GM23338 (cell line): ENCODE measurements at regions not wholly inside any gene's neighbourhood (a gene's known extent, or its start where the extent isn't known, plus 50 kb on each side); places are given as distances from the start of the nearest gene placed in this dataset.

Experiments
- ATAC-seq: fragments of 200-7000 bp; cut with Tn5 transposase; 3 replicates; pipeline ENCODE4 v1.9.1; 2020
- DNase-seq: peaks from one replicate; pipeline ENCODE4 v3.0.0-alpha.2; 2015; ENCODE audit warnings: low spot score
- H2AFZ ChIP-seq: fragments of 200-600 bp; sonication (generic); 2 replicates; pipeline ENCODE4 v1.8.0; 2016; ENCODE audit warnings: antibody characterized with exemption, mild to moderate bottlenecking, moderate library complexity
- H3F3A ChIP-seq: fragments of 200-600 bp; sonication (generic); replicated peaks from 2 replicates; pipeline ENCODE4 v1.8.0; 2017; ENCODE audit warnings: antibody characterized with exemption, mixed run types, low read depth
- H3K27ac ChIP-seq: fragments of 200-600 bp; sonication (generic); 2 replicates; pipeline ENCODE4 v1.6.1; 2016; ENCODE audit warnings: low read depth
- H3K27me3 ChIP-seq: fragments of 200-600 bp; sonication (generic); 2 replicates; pipeline ENCODE4 v1.8.0; 2016; ENCODE audit warnings: mild to moderate bottlenecking, mixed run types, moderate library complexity; ENCODE audit not compliant: insufficient read depth
- H3K36me3 ChIP-seq: fragments of 200-600 bp; sonication (generic); 2 replicates; pipeline ENCODE4 v1.8.0; 2016; ENCODE audit warnings: mild to moderate bottlenecking; ENCODE audit not compliant: insufficient read depth
- H3K4me1 ChIP-seq: fragments of 200-600 bp; sonication (generic); 2 replicates; pipeline ENCODE4 v1.8.0; 2016; ENCODE audit warnings: mild to moderate bottlenecking, moderate library complexity; ENCODE audit not compliant: insufficient read depth
- H3K4me2 ChIP-seq: fragments of 200-600 bp; sonication (generic); 2 replicates; pipeline ENCODE4 v1.7.1; 2017; ENCODE audit warnings: mixed run types
- H3K4me3 ChIP-seq: fragments of 200-600 bp; sonication (generic); 2 replicates; pipeline ENCODE4 v1.6.1; 2016; ENCODE audit warnings: mixed run types
- H3K79me2 ChIP-seq: fragments of 200-600 bp; sonication (generic); replicated peaks from 2 replicates; pipeline ENCODE4 v1.8.0; 2017; ENCODE audit warnings: mild to moderate bottlenecking; ENCODE audit not compliant: insufficient read depth
- H3K9me2 ChIP-seq: fragments of 200-600 bp; sonication (generic); 2 replicates; pipeline ENCODE4 v1.8.0; 2017; ENCODE audit not compliant: insufficient read depth
- H4K20me1 ChIP-seq: fragments of 200-600 bp; sonication (generic); replicated peaks from 2 replicates; pipeline ENCODE4 v1.8.0; 2017; ENCODE audit warnings: mild to moderate bottlenecking; ENCODE audit not compliant: insufficient read depth
- H3K27ac Mint-ChIP-seq: 2 replicates; pipeline ENCODE4 v1.8.0; 2020; ENCODE audit warnings: inconsistent platforms, mild to moderate bottlenecking, moderate library complexity, mixed read lengths
- H3K27me3 Mint-ChIP-seq: 3 replicates; pipeline ENCODE4 v1.8.0; 2022; ENCODE audit warnings: low read depth, mild to moderate bottlenecking, moderate library complexity, mixed read lengths, inconsistent platforms; ENCODE audit not compliant: insufficient read depth, poor library complexity
- H3K36me3 Mint-ChIP-seq: 3 replicates; pipeline ENCODE4 v1.8.0; 2021; ENCODE audit warnings: low read depth, mild to moderate bottlenecking, inconsistent platforms, moderate library complexity, mixed read lengths
- H3K4me1 Mint-ChIP-seq: 3 replicates; pipeline ENCODE4 v1.8.0; 2020; ENCODE audit warnings: mild to moderate bottlenecking, inconsistent platforms, mixed read lengths
- H3K4me3 Mint-ChIP-seq: 3 replicates; pipeline ENCODE4 v1.8.0; 2021; ENCODE audit warnings: moderate library complexity, mild to moderate bottlenecking, inconsistent platforms, mixed read lengths
- H3K9me3 Mint-ChIP-seq: 3 replicates; pipeline ENCODE4 v1.8.0; 2020; ENCODE audit warnings: moderate library complexity, mild to moderate bottlenecking, inconsistent platforms, mixed read lengths
- CREB1 ChIP-seq: fragments of 250-450 bp; sonication (Bioruptor Pico); IDR thresholded peaks from 2 replicates; pipeline ENCODE4 v1.5.0; 2020; ENCODE audit warnings: low read depth, mild to moderate bottlenecking, moderate library complexity
- EZH2 ChIP-seq: fragments of 200-600 bp; sonication (generic); IDR thresholded peaks from one replicate; pipeline ENCODE4 v1.8.0; 2017; ENCODE audit warnings: antibody characterized with exemption, mild to moderate bottlenecking, low read depth; ENCODE audit not compliant: unreplicated experiment
- EZH2phosphoT487 ChIP-seq: fragments of 200-600 bp; sonication (generic); IDR thresholded peaks from one replicate; pipeline ENCODE4 v1.8.1; 2018; ENCODE audit warnings: antibody characterized with exemption; ENCODE audit not compliant: unreplicated experiment
- JUNB ChIP-seq: IDR thresholded peaks from one replicate; pipeline ENCODE4 v1.6.1; 2016; ENCODE audit warnings: antibody characterized with exemption; ENCODE audit not compliant: unreplicated experiment
- NANOG ChIP-seq: IDR thresholded peaks from 2 replicates; pipeline ENCODE4 v1.6.1; 2016; ENCODE audit warnings: antibody characterized with exemption, borderline replicate concordance
- POLR2AphosphoS5 ChIP-seq: IDR thresholded peaks from 2 replicates; pipeline ENCODE4 v1.6.1; 2016; ENCODE audit warnings: antibody characterized with exemption, low read depth
- STAT1 ChIP-seq: IDR thresholded peaks from one replicate; pipeline ENCODE4 v1.6.1; 2016; ENCODE audit warnings: antibody characterized with exemption; ENCODE audit not compliant: unreplicated experiment
- ZNF114 ChIP-seq: fragments of 250-450 bp; sonication (Bioruptor Pico); IDR thresholded peaks from 2 replicates; pipeline ENCODE4 v1.5.0; 2020; ENCODE audit warnings: mild to moderate bottlenecking, moderate library complexity
- ZNF331 ChIP-seq: fragments of 250-450 bp; sonication (Bioruptor Pico); IDR thresholded peaks from 2 replicates; pipeline ENCODE4 v1.5.0; 2020; ENCODE audit warnings: low read depth, mild to moderate bottlenecking, moderate library complexity
- TF ChIP-seq, protein P1 (sequence below): fragments of 250-450 bp; sonication (Bioruptor Pico); IDR thresholded peaks from 2 replicates; pipeline ENCODE4 v1.5.0; 2020; ENCODE audit warnings: mild to moderate bottlenecking, moderate library complexity
- TF ChIP-seq, protein P2 (sequence below): IDR thresholded peaks from one replicate; pipeline ENCODE4 v1.6.1; 2018; ENCODE audit warnings: antibody characterized with exemption; ENCODE audit not compliant: unreplicated experiment
- TF ChIP-seq, protein P3 (sequence below), 2 experiments: fragments of 200-600 bp in 1 of 2; sonication (generic) in 1 of 2; conservative IDR thresholded peaks; 2 replicates each; pipeline versions ENCODE4 v1.5.1 to v1.6.1; 2016 to 2017; ENCODE audit warnings: antibody characterized with exemption in 2 of 2, low read depth in 2 of 2, mild to moderate bottlenecking in 2 of 2, moderate library complexity in 1 of 2
- TF ChIP-seq, protein P4 (sequence below): IDR thresholded peaks from 2 replicates; pipeline ENCODE4 v1.6.1; 2016; ENCODE audit warnings: antibody characterized with exemption

DNA sequence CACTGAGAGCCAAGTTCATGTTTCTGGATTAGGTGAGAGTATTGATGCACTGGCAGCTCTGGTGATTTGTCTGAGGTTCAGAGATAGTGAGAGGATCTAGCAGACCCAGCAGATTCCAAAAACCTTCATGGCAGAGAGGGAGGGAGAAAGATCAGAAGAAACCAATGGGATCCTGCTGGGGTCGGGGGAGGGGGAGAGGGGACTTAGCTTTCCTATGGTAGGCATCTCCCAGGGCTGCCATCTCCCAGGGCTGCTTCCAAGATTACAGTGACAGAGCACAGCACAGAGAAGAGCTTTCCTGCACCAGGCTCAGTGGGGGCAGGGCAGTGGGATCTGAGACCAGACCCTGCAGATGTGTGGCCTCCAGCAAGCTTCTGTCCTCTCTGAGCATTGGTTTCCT, 76.8 kb upstream of the GDF10 start:
- Histone ChIP-seq H3K36me3 (no peaks in the 10 kb centered on the region), H2AFZ (no peak overlapping the region; the same call in 1 of the 2 replicates), H3K27ac (no peak overlapping the region), H3K9me2 (no peaks in the 10 kb centered on the region), H3K79me2 (no peaks in the 10 kb centered on the region), H3K4me3 (no peak overlapping the region), H4K20me1 (no peaks in the 10 kb centered on the region), H3K27me3 (no peaks in the 10 kb centered on the region), H3K4me2 (no peak overlapping the region), H3F3A (no peaks in the 10 kb centered on the region), H3K4me1 (no peaks in the 10 kb centered on the region)
- no peak for DNase-seq
- H3K36me3 Mint-ChIP-seq, result peaks cover 5% of the 10 kb centered on the region; the same call in 1 of the 3 replicates
- TF ChIP-seq, protein P1, sequence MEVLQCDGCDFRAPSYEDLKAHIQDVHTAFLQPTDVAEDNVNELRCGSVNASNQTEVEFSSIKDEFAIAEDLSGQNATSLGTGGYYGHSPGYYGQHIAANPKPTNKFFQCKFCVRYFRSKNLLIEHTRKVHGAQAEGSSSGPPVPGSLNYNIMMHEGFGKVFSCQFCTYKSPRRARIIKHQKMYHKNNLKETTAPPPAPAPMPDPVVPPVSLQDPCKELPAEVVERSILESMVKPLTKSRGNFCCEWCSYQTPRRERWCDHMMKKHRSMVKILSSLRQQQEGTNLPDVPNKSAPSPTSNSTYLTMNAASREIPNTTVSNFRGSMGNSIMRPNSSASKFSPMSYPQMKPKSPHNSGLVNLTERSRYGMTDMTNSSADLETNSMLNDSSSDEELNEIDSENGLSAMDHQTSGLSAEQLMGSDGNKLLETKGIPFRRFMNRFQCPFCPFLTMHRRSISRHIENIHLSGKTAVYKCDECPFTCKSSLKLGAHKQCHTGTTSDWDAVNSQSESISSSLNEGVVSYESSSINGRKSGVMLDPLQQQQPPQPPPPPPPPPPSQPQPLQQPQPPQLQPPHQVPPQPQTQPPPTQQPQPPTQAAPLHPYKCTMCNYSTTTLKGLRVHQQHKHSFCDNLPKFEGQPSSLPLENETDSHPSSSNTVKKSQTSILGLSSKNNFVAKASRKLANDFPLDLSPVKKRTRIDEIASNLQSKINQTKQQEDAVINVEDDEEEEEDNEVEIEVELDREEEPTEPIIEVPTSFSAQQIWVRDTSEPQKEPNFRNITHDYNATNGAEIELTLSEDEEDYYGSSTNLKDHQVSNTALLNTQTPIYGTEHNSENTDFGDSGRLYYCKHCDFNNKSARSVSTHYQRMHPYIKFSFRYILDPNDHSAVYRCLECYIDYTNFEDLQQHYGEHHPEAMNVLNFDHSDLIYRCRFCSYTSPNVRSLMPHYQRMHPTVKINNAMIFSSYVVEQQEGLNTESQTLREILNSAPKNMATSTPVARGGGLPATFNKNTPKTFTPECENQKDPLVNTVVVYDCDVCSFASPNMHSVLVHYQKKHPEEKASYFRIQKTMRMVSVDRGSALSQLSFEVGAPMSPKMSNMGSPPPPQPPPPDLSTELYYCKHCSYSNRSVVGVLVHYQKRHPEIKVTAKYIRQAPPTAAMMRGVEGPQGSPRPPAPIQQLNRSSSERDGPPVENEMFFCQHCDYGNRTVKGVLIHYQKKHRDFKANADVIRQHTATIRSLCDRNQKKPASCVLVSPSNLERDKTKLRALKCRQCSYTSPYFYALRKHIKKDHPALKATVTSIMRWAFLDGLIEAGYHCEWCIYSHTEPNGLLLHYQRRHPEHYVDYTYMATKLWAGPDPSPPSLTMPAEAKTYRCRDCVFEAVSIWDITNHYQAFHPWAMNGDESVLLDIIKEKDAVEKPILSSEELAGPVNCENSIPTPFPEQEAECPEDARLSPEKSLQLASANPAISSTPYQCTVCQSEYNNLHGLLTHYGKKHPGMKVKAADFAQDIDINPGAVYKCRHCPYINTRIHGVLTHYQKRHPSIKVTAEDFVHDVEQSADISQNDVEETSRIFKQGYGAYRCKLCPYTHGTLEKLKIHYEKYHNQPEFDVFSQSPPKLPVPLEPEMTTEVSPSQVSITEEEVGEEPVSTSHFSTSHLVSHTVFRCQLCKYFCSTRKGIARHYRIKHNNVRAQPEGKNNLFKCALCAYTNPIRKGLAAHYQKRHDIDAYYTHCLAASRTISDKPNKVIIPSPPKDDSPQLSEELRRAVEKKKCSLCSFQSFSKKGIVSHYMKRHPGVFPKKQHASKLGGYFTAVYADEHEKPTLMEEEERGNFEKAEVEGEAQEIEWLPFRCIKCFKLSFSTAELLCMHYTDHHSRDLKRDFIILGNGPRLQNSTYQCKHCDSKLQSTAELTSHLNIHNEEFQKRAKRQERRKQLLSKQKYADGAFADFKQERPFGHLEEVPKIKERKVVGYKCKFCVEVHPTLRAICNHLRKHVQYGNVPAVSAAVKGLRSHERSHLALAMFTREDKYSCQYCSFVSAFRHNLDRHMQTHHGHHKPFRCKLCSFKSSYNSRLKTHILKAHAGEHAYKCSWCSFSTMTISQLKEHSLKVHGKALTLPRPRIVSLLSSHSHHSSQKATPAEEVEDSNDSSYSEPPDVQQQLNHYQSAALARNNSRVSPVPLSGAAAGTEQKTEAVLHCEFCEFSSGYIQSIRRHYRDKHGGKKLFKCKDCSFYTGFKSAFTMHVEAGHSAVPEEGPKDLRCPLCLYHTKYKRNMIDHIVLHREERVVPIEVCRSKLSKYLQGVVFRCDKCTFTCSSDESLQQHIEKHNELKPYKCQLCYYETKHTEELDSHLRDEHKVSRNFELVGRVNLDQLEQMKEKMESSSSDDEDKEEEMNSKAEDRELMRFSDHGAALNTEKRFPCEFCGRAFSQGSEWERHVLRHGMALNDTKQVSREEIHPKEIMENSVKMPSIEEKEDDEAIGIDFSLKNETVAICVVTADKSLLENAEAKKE (CRISPR knock-in tag), result no peak
- TF ChIP-seq CREB1 (CRISPR knock-in tag) (no peak), EZH2phosphoT487 (no peak), POLR2AphosphoS5 (no peak), STAT1 (no peak), JUNB (no peak), ZNF114 (CRISPR knock-in tag) (no peak), NANOG (no peak), ZNF331 (CRISPR knock-in tag) (no peak), EZH2 (no peak)
- TF ChIP-seq, protein P2, sequence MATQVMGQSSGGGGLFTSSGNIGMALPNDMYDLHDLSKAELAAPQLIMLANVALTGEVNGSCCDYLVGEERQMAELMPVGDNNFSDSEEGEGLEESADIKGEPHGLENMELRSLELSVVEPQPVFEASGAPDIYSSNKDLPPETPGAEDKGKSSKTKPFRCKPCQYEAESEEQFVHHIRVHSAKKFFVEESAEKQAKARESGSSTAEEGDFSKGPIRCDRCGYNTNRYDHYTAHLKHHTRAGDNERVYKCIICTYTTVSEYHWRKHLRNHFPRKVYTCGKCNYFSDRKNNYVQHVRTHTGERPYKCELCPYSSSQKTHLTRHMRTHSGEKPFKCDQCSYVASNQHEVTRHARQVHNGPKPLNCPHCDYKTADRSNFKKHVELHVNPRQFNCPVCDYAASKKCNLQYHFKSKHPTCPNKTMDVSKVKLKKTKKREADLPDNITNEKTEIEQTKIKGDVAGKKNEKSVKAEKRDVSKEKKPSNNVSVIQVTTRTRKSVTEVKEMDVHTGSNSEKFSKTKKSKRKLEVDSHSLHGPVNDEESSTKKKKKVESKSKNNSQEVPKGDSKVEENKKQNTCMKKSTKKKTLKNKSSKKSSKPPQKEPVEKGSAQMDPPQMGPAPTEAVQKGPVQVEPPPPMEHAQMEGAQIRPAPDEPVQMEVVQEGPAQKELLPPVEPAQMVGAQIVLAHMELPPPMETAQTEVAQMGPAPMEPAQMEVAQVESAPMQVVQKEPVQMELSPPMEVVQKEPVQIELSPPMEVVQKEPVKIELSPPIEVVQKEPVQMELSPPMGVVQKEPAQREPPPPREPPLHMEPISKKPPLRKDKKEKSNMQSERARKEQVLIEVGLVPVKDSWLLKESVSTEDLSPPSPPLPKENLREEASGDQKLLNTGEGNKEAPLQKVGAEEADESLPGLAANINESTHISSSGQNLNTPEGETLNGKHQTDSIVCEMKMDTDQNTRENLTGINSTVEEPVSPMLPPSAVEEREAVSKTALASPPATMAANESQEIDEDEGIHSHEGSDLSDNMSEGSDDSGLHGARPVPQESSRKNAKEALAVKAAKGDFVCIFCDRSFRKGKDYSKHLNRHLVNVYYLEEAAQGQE, result no peak
- TF ChIP-seq, protein P3, sequence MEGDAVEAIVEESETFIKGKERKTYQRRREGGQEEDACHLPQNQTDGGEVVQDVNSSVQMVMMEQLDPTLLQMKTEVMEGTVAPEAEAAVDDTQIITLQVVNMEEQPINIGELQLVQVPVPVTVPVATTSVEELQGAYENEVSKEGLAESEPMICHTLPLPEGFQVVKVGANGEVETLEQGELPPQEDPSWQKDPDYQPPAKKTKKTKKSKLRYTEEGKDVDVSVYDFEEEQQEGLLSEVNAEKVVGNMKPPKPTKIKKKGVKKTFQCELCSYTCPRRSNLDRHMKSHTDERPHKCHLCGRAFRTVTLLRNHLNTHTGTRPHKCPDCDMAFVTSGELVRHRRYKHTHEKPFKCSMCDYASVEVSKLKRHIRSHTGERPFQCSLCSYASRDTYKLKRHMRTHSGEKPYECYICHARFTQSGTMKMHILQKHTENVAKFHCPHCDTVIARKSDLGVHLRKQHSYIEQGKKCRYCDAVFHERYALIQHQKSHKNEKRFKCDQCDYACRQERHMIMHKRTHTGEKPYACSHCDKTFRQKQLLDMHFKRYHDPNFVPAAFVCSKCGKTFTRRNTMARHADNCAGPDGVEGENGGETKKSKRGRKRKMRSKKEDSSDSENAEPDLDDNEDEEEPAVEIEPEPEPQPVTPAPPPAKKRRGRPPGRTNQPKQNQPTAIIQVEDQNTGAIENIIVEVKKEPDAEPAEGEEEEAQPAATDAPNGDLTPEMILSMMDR (conservative IDR thresholded peaks at IDR 0.05; ENCODE audit: low read depth in 2 of 2), result no peak
- TF ChIP-seq, protein P4, sequence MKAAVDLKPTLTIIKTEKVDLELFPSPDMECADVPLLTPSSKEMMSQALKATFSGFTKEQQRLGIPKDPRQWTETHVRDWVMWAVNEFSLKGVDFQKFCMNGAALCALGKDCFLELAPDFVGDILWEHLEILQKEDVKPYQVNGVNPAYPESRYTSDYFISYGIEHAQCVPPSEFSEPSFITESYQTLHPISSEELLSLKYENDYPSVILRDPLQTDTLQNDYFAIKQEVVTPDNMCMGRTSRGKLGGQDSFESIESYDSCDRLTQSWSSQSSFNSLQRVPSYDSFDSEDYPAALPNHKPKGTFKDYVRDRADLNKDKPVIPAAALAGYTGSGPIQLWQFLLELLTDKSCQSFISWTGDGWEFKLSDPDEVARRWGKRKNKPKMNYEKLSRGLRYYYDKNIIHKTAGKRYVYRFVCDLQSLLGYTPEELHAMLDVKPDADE, result no peak
- H3K9me3 Mint-ChIP-seq, result peaks cover 9% of the 10 kb centered on the region
- H3K4me3 Mint-ChIP-seq, result no peak overlapping the region
- H3K27me3 Mint-ChIP-seq, result peaks cover 7% of the 10 kb centered on the region
- H3K27ac Mint-ChIP-seq, result no peak overlapping the region
- peaks cover 5% of the 10 kb centered on the region for H3K4me1 Mint-ChIP-seq
- no peak; the same call in 2 of the 3 replicates for ATAC-seq
